Suprapubic skin (tissue), 4 donors: ENCODE measurements at regions not wholly inside any gene's neighbourhood (a gene's known extent, or its start where the extent isn't known, plus 50 kb on each side); places are given as distances from the start of the nearest gene placed in this dataset.

ENCODE experiments used
- CTCF ChIP-seq, 2 donors: fragments of 200-600 bp in 1 of 2; fragments of 450-650 bp in 1 of 2; sonication (generic) in 1 of 2; IDR thresholded peaks; one replicate each; pipeline ENCODE4 v1.5.1; 2016 to 2019; ENCODE audit warnings: antibody characterized with exemption in 2 of 2, mild to moderate bottlenecking in 1 of 2, moderate library complexity in 1 of 2
- EP300 ChIP-seq: sonication (generic); formaldehyde crosslinking; IDR thresholded peaks from one replicate; pipeline ENCODE4 v1.6.1; 2017; ENCODE audit warnings: antibody characterized with exemption
- POLR2A ChIP-seq, 2 donors: fragments of 450-650 bp; IDR thresholded peaks; one replicate each; pipeline ENCODE4 v1.6.1; 2017; ENCODE audit warnings: antibody characterized with exemption in 2 of 2, mild to moderate bottlenecking in 2 of 2, moderate library complexity in 2 of 2
- POLR2AphosphoS5 ChIP-seq, 3 donors: sonication (generic); formaldehyde crosslinking; IDR thresholded peaks; one replicate each; pipeline ENCODE4 v1.6.1; 2017; ENCODE audit warnings: antibody characterized with exemption in 3 of 3

GRCh38 chr9:135336722-135337527, 142.7 kb upstream of the PPP1R26 start:
- TF ChIP-seq POLR2A (IDR thresholded peaks at IDR 0.05) (no peak), CTCF (IDR thresholded peaks at IDR 0.05) (no peak), EP300 (no peak), POLR2AphosphoS5 (IDR thresholded peaks at IDR 0.05) (no peak)
